ENCODE measurements at regions not wholly inside any gene's neighbourhood (a gene's known extent, or its start where the extent isn't known, plus 50 kb on each side); places are given as distances from the start of the nearest gene placed in this dataset.

- no peak for DNase-seq (ENCODE audit: low read depth in 2 of 2)
These were observed 114.5 kb upstream of the KIT start for GRCh38 chr4:54543088-54543795.

GRCh38 chr4:54545663-54546424, 111.9 kb upstream of the KIT start:
- DNase-seq (ENCODE audit: low read depth in 2 of 2): no peak

GRCh38 chr4:54547299-54548097, 110.3 kb upstream of the KIT start:
- DNase-seq (ENCODE audit: low read depth in 2 of 2): no peak

- no peak for DNase-seq (ENCODE audit: low read depth in 2 of 2)
These were observed 109.6 kb upstream of the KIT start for GRCh38 chr4:54548098-54548620.

- no peak for DNase-seq (ENCODE audit: low read depth in 2 of 2)
These were observed 108.8 kb upstream of the KIT start for GRCh38 chr4:54548831-54549460.

- no peak for DNase-seq (ENCODE audit: low read depth in 2 of 2)
These were observed 107.2 kb upstream of the KIT start for GRCh38 chr4:54550395-54551171.

GRCh38 chr4:54553001-54553400, 104.8 kb upstream of the KIT start:
- no peak for DNase-seq (ENCODE audit: low read depth in 2 of 2)

- DNase-seq (ENCODE audit: low read depth in 2 of 2): no peak
These were observed 103.3 kb upstream of the KIT start for GRCh38 chr4:54554339-54554990.

GRCh38 chr4:54556051-54556450, 101.7 kb upstream of the KIT start:
- DNase-seq (ENCODE audit: low read depth in 2 of 2): no peak

- no peak for DNase-seq (ENCODE audit: low read depth in 2 of 2)
These were observed 101.2 kb upstream of the KIT start for GRCh38 chr4:54556587-54556986.

GRCh38 chr4:54558889-54559677, 98.7 kb upstream of the KIT start:
- no peak for DNase-seq (ENCODE audit: low read depth in 2 of 2)

GRCh38 chr4:54560513-54560912, 97.2 kb upstream of the KIT start:
- DNase-seq (ENCODE audit: low read depth in 2 of 2): no peak

GRCh38 chr4:54561940-54562339, 95.8 kb upstream of the KIT start:
- no peak for DNase-seq (ENCODE audit: low read depth in 2 of 2)

- DNase-seq (ENCODE audit: low read depth in 2 of 2): no peak
These were observed 91.1 kb upstream of the KIT start for GRCh38 chr4:54566608-54567007.

- no peak for DNase-seq (ENCODE audit: low read depth in 2 of 2)
These were observed 90.4 kb upstream of the KIT start for GRCh38 chr4:54567327-54567726.

GRCh38 chr4:54568184-54568583, 89.6 kb upstream of the KIT start:
- no peak for DNase-seq (ENCODE audit: low read depth in 2 of 2)

- DNase-seq (ENCODE audit: low read depth in 2 of 2): no peak
These were observed 86.9 kb upstream of the KIT start for GRCh38 chr4:54570822-54571221.

- no peak for DNase-seq (ENCODE audit: low read depth in 2 of 2)
These were observed 86.2 kb upstream of the KIT start for GRCh38 chr4:54571293-54572151.

- no peak for DNase-seq (ENCODE audit: low read depth in 2 of 2)
These were observed 85.6 kb upstream of the KIT start for GRCh38 chr4:54572152-54572542.

All from dermis microvascular lymphatic vessel endothelial cell (primary cell).